ENCODE measurements at regions not wholly inside any gene's neighbourhood (a gene's known extent, or its start where the extent isn't known, plus 50 kb on each side); places are given as distances from the start of the nearest gene placed in this dataset.

DNA sequence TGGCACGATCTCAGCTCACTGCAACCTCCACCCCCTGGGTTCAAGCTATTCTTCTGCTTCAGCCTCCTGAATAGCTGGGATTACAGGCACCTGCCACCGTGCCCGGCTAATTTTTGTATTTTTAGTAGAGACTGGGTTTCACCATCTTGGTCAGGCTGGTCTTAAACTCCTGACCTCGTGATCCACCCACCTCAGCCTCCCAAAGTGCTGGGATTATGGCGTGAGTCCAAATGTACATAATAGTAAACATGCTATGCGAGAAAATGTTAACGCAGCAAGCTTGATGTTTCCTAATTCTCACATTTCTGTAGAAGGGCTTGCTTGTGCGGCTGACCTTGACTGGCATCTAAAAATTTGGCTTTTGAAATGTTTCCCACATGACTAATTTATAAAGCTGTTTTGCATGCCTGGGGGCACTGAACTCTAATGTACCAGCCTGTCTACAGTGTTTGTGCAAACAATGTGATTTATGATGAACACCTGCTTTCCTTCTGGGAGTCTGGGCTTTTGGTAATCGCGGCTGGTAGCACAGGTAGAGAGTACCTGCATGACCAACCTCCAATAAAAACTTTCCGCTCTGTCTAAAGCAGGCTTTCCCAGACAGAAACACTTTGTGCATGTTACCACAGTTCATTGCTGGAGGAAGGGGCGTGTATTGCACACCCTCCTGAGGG lies 216.8 kb downstream of the IL15 start:
- Histone ChIP-seq H3K9ac (ENCODE audit: low read length in 3 of 3) (no peak overlapping the region), H3K4me1 (ENCODE audit: control insufficient read depth in 2 of 3, insufficient read depth in 2 of 3, low read depth in 1 of 3, low read length in 3 of 3) (no peaks in the 10 kb centered on the region), H3K27ac (ENCODE audit: low read depth in 2 of 2, low read length in 2 of 2) (no peak overlapping the region), H3K27me3 (ENCODE audit: control insufficient read depth, insufficient read depth, low read length) (no peaks in the 10 kb centered on the region), H3K4me3 (ENCODE audit: low read length in 3 of 3) (peak overlapping the region in 1 of 3 donors; percentile 17), H3K9me3 (ENCODE audit: control insufficient read depth in 2 of 3, insufficient read depth in 1 of 3, low read length in 3 of 3) (no peaks in the 10 kb centered on the region), H3K36me3 (ENCODE audit: control insufficient read depth in 2 of 3, insufficient read depth in 3 of 3, low read length in 3 of 3) (no peaks in the 10 kb centered on the region)
- FAIRE-seq, result no peak
- no peak for TF ChIP-seq CTCF (IDR thresholded peaks at IDR 0.05; ENCODE audit: borderline replicate concordance, extremely low read depth, insufficient read depth)
- intact Hi-C loops (cut with DNase I), result no loop called here
- DNase-seq, result peak in 4 of 5 donors; percentile 50 to 80 (median 66)

DNA sequence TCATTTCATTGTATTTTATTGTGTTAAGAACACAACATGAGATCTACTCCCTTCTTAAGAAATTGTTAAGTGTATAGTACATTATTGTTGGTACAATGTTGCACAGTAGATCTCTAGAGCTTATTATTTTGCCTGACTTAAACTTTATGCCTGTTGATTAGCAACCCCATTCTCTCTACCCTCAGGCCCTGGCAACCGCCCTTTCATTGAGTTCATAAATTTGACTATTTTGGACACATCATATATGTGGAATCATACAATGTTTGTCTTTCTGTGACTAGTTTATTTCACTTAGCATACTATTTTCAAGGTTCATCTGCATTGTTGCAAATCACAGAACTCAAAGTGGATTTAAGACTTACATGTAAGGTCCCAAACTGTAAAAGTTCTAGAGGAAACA lies 222.1 kb downstream of the IL15 start:
- no peaks in the 10 kb centered on the region for H3K9me3 ChIP-seq (ENCODE audit: control insufficient read depth in 2 of 3, insufficient read depth in 1 of 3, low read length in 3 of 3)
- FAIRE-seq, result no peak

GRCh38 chr4:141860974-141861373 lies 224.6 kb downstream of the IL15 start:
- no peaks in the 10 kb centered on the region for H3K36me3 ChIP-seq (ENCODE audit: control insufficient read depth in 2 of 3, insufficient read depth in 3 of 3, low read length in 3 of 3)

More for the DNA sequence above, 222.1 kb downstream of the IL15 start:
- TF ChIP-seq CTCF (IDR thresholded peaks at IDR 0.05; ENCODE audit: borderline replicate concordance, extremely low read depth, insufficient read depth), result no peak
- Histone ChIP-seq H3K9ac (ENCODE audit: low read length in 3 of 3) (no peak overlapping the region), H3K36me3 (ENCODE audit: control insufficient read depth in 2 of 3, insufficient read depth in 3 of 3, low read length in 3 of 3) (no peaks in the 10 kb centered on the region), H3K27ac (ENCODE audit: low read depth in 2 of 2, low read length in 2 of 2) (no peak overlapping the region), H3K4me1 (ENCODE audit: control insufficient read depth in 2 of 3, insufficient read depth in 2 of 3, low read depth in 1 of 3, low read length in 3 of 3) (no peaks in the 10 kb centered on the region), H3K27me3 (ENCODE audit: control insufficient read depth, insufficient read depth, low read length) (no peaks in the 10 kb centered on the region), H3K4me3 (ENCODE audit: low read length in 3 of 3) (no peak overlapping the region)
- DNase-seq, result no peak
- intact Hi-C loops (cut with DNase I), result no loop called here

More at GRCh38 chr4:141860974-141861373, 224.6 kb downstream of the IL15 start:
- TF ChIP-seq CTCF (IDR thresholded peaks at IDR 0.05; ENCODE audit: borderline replicate concordance, extremely low read depth, insufficient read depth), result no peak
- Histone ChIP-seq H3K9ac (ENCODE audit: low read length in 3 of 3) (no peak overlapping the region), H3K4me1 (ENCODE audit: control insufficient read depth in 2 of 3, insufficient read depth in 2 of 3, low read depth in 1 of 3, low read length in 3 of 3) (no peaks in the 10 kb centered on the region), H3K9me3 (ENCODE audit: control insufficient read depth in 2 of 3, insufficient read depth in 1 of 3, low read length in 3 of 3) (no peaks in the 10 kb centered on the region), H3K27me3 (ENCODE audit: control insufficient read depth, insufficient read depth, low read length) (no peaks in the 10 kb centered on the region), H3K4me3 (ENCODE audit: low read length in 3 of 3) (no peak overlapping the region), H3K27ac (ENCODE audit: low read depth in 2 of 2, low read length in 2 of 2) (no peak overlapping the region)
- DNase-seq (peak in 1 of 5 donors; percentile 8), FAIRE-seq (no peak)
- intact Hi-C loops (cut with DNase I), result no loop called here

Measured in kidney (tissue), 13 donors.